Gastrocnemius medialis (tissue), 4 donors: ENCODE measurements at regions not wholly inside any gene's neighbourhood (a gene's known extent, or its start where the extent isn't known, plus 50 kb on each side); places are given as distances from the start of the nearest gene placed in this dataset.

Experiments used
- ATAC-seq, 2 donors: fragments of 150-250 bp; one replicate each; pipeline ENCODE4 v1.9.1; 2016
- DNase-seq, 2 donors: peaks; one replicate each; pipeline ENCODE4 v3.0.0-alpha.2; 2019
- H3K27ac ChIP-seq, 4 donors: fragments of 200-600 bp; sonication (generic); 1 replicate in 1 of 4; 2 replicates in 3 of 4; pipeline ENCODE4 v1.5.1; 2016 to 2018; ENCODE audit warnings: mild to moderate bottlenecking in 2 of 4, moderate library complexity in 1 of 4
- H3K27me3 ChIP-seq, 3 donors: fragments of 200-600 bp; sonication (generic) in 2 of 3; 1 replicate in 1 of 3; 2 replicates in 2 of 3; pipeline versions ENCODE4 v1.5.1 to v1.6.0; 2016 to 2019; ENCODE audit warnings: mild to moderate bottlenecking in 1 of 3, moderate library complexity in 1 of 3
- H3K36me3 ChIP-seq, 2 donors: fragments of 200-600 bp; sonication (generic) in 1 of 2; one replicate each; pipeline ENCODE4 v1.5.1; 2017 to 2018
- H3K4me1 ChIP-seq, 2 donors: fragments of 200-600 bp; sonication (generic) in 1 of 2; one replicate each; pipeline ENCODE4 v1.5.1; 2016 to 2017; ENCODE audit warnings: mild to moderate bottlenecking in 2 of 2
- H3K4me3 ChIP-seq, 4 donors: fragments of 200-600 bp; sonication (generic) in 3 of 4; 1 replicate in 1 of 4; 2 replicates in 3 of 4; pipeline ENCODE4 v1.5.1; 2016 to 2019; ENCODE audit warnings: mild to moderate bottlenecking in 2 of 4
- H3K9me3 ChIP-seq, 3 donors: fragments of 200-600 bp; sonication (generic) in 2 of 3; 1 replicate in 1 of 3; 2 replicates in 2 of 3; pipeline ENCODE4 v1.5.1; 2016 to 2019
- CTCF ChIP-seq, 5 experiments: fragments of 450-650 bp in 3 of 5; fragments of 200-600 bp in 2 of 5; sonication (generic) in 2 of 5; IDR thresholded peaks in 4 of 5; conservative IDR thresholded peaks in 1 of 5; 1 replicate in 4 of 5; 2 replicates in 1 of 5; pipeline ENCODE4 v1.5.1; 2016 to 2019; ENCODE audit warnings: antibody characterized with exemption in 5 of 5, mild to moderate bottlenecking in 3 of 5, moderate library complexity in 3 of 5
- POLR2A ChIP-seq, 2 donors: fragments of 450-650 bp; IDR thresholded peaks; one replicate each; pipeline ENCODE4 v1.6.1; 2017; ENCODE audit warnings: antibody characterized with exemption in 2 of 2, mild to moderate bottlenecking in 2 of 2, moderate library complexity in 2 of 2
- in situ Hi-C, 4 donors: fragments of 200-750 bp; cut with MboI; loops; one replicate each; pipeline versions ENCODE4 v1.15.0 to v1.8.0; 2017; ENCODE audit warnings: low sequenced_read_pairs in 4 of 4
- intact Hi-C: fragments of 100-400 bp; cut with DNase I; formaldehyde crosslinking; loops from one replicate; pipeline ENCODE4 v1.15.1; 2023; ENCODE audit warnings: low total_unique reads

GRCh38 chr2:81903534-81903933, 1599.0 kb upstream of the LRRTM1 start:
- Histone ChIP-seq H3K4me1 (no peaks in the 10 kb centered on the region), H3K36me3 (no peaks in the 10 kb centered on the region), H3K27me3 (no peaks in the 10 kb centered on the region), H3K27ac (no peak overlapping the region), H3K9me3 (no peaks in the 10 kb centered on the region), H3K4me3 (no peak overlapping the region)
- intact Hi-C loops = no loop called here
- TF ChIP-seq CTCF (IDR thresholded peaks at IDR 0.05 in 4 of 5, conservative IDR thresholded peaks at IDR 0.05 in 1 of 5) (no peak), POLR2A (IDR thresholded peaks at IDR 0.05) (no peak)
- no peak for DNase-seq
- in situ Hi-C loops = no loop called here
- ATAC-seq = no peak

GRCh38 chr2:81901017-81901416, 1596.5 kb upstream of the LRRTM1 start:
- Histone ChIP-seq H3K4me3 (no peak overlapping the region), H3K27ac (no peak overlapping the region), H3K27me3 (no peaks in the 10 kb centered on the region), H3K4me1 (no peaks in the 10 kb centered on the region), H3K36me3 (no peaks in the 10 kb centered on the region), H3K9me3 (no peaks in the 10 kb centered on the region)
- DNase-seq = no peak
- TF ChIP-seq CTCF (IDR thresholded peaks at IDR 0.05 in 4 of 5, conservative IDR thresholded peaks at IDR 0.05 in 1 of 5) (no peak), POLR2A (IDR thresholded peaks at IDR 0.05) (no peak)
- intact Hi-C loops (no loop called here), in situ Hi-C loops (no loop called here)
- ATAC-seq = no peak

GRCh38 chr2:81895620-81896250, 1591.2 kb upstream of the LRRTM1 start:
- no peak for TF ChIP-seq CTCF (IDR thresholded peaks at IDR 0.05 in 4 of 5, conservative IDR thresholded peaks at IDR 0.05 in 1 of 5)
- TF ChIP-seq POLR2A (IDR thresholded peaks at IDR 0.05) = no peak
- Histone ChIP-seq H3K4me1 (no peaks in the 10 kb centered on the region), H3K27ac (no peak overlapping the region), H3K36me3 (no peaks in the 10 kb centered on the region), H3K4me3 (no peak overlapping the region), H3K9me3 (no peaks in the 10 kb centered on the region), H3K27me3 (no peaks in the 10 kb centered on the region)
- ATAC-seq = no peak
- no peak for DNase-seq
- intact Hi-C loops (no loop called here), in situ Hi-C loops (no loop called here)

GRCh38 chr2:81894451-81894990, 1590.0 kb upstream of the LRRTM1 start:
- Histone ChIP-seq H3K27ac (no peak overlapping the region), H3K4me3 (no peak overlapping the region), H3K36me3 (no peaks in the 10 kb centered on the region), H3K9me3 (no peaks in the 10 kb centered on the region), H3K4me1 (no peaks in the 10 kb centered on the region), H3K27me3 (no peaks in the 10 kb centered on the region)
- intact Hi-C loops = no loop called here
- no peak for DNase-seq
- no peak for TF ChIP-seq POLR2A (IDR thresholded peaks at IDR 0.05)
- TF ChIP-seq CTCF (IDR thresholded peaks at IDR 0.05 in 4 of 5, conservative IDR thresholded peaks at IDR 0.05 in 1 of 5) = no peak
- in situ Hi-C loops = no loop called here
- no peak for ATAC-seq

- in situ Hi-C loops (no loop called here), intact Hi-C loops (no loop called here)
- H3K27me3 ChIP-seq = no peaks in the 10 kb centered on the region
These were observed 1572.1 kb upstream of the LRRTM1 start for GRCh38 chr2:81876624-81877023.

More at GRCh38 chr2:81876624-81877023, 1572.1 kb upstream of the LRRTM1 start:
- no peaks in the 10 kb centered on the region for H3K36me3 ChIP-seq
- peaks cover 5 to 20% of the 10 kb centered on the region in 2 donors for H3K4me1 ChIP-seq
- no peaks in the 10 kb centered on the region for H3K9me3 ChIP-seq
- TF ChIP-seq POLR2A (IDR thresholded peaks at IDR 0.05) (no peak), CTCF (IDR thresholded peaks at IDR 0.05 in 4 of 5, conservative IDR thresholded peaks at IDR 0.05 in 1 of 5) (no peak)
- ATAC-seq = no peak
- no peak overlapping the region for H3K27ac ChIP-seq
- no peak for DNase-seq
- H3K4me3 ChIP-seq = no peak overlapping the region
